Trophoblast cell (in vitro differentiated cells and primary cell): ENCODE measurements at regions not wholly inside any gene's neighbourhood (a gene's known extent, or its start where the extent isn't known, plus 50 kb on each side); places are given as distances from the start of the nearest gene placed in this dataset.

Experiments used
- DNase-seq, 2 donors: peaks; one replicate each; pipeline ENCODE4 v3.0.0-alpha.2; 2016
- H2AFZ ChIP-seq: 2 replicates; pipeline ENCODE4 v1.6.1; 2013; ENCODE audit warnings: low read length, moderate library complexity, mild to moderate bottlenecking; ENCODE audit not compliant: insufficient read depth, poor library complexity
- H2AK5ac ChIP-seq: 2 replicates; pipeline ENCODE4 v1.6.1; 2013; ENCODE audit warnings: mild to moderate bottlenecking, low read length
- H2BK120ac ChIP-seq: 2 replicates; pipeline ENCODE4 v1.6.1; 2013; ENCODE audit warnings: low read length, mild to moderate bottlenecking, moderate library complexity; ENCODE audit not compliant: insufficient read depth, poor library complexity
- H2BK12ac ChIP-seq: 2 replicates; pipeline ENCODE4 v1.6.1; 2013; ENCODE audit warnings: mild to moderate bottlenecking, low read length, moderate library complexity
- H2BK5ac ChIP-seq: 2 replicates; pipeline ENCODE4 v1.6.1; 2013; ENCODE audit warnings: low read length, low read depth, moderate library complexity, mild to moderate bottlenecking; ENCODE audit not compliant: poor library complexity
- H3K14ac ChIP-seq: 2 replicates; pipeline ENCODE4 v1.6.1; 2013; ENCODE audit warnings: mild to moderate bottlenecking, low read length
- H3K18ac ChIP-seq: 2 replicates; pipeline ENCODE4 v1.6.1; 2013; ENCODE audit warnings: mild to moderate bottlenecking, low read length
- H3K23ac ChIP-seq: 2 replicates; pipeline ENCODE4 v1.6.1; 2013; ENCODE audit warnings: low read length
- H3K27ac ChIP-seq: 2 replicates; pipeline ENCODE4 v1.5.1; 2013; ENCODE audit warnings: low read depth, mild to moderate bottlenecking, inconsistent platforms, low read length, moderate library complexity
- H3K27me3 ChIP-seq: 2 replicates; pipeline ENCODE4 v1.6.1; 2013; ENCODE audit warnings: inconsistent platforms, mild to moderate bottlenecking, low read length, moderate library complexity; ENCODE audit not compliant: insufficient read depth
- H3K36me3 ChIP-seq, 2 experiments: 1 replicate in 1 of 2; 2 replicates in 1 of 2; pipeline ENCODE4 v1.6.1; 2013; ENCODE audit warnings: low read length in 2 of 2, mild to moderate bottlenecking in 2 of 2, moderate library complexity in 1 of 2; ENCODE audit not compliant: insufficient read depth in 2 of 2, control insufficient read depth in 1 of 2
- H3K4ac ChIP-seq: 2 replicates; pipeline ENCODE4 v1.6.1; 2013; ENCODE audit warnings: low read depth, mild to moderate bottlenecking, low read length, moderate library complexity
- H3K4me1 ChIP-seq, 2 experiments: 1 replicate in 1 of 2; 2 replicates in 1 of 2; pipeline ENCODE4 v1.6.1; 2013; ENCODE audit warnings: low read length in 2 of 2, mild to moderate bottlenecking in 2 of 2, moderate library complexity in 1 of 2; ENCODE audit not compliant: insufficient read depth in 2 of 2, control insufficient read depth in 1 of 2
- H3K4me2 ChIP-seq: 2 replicates; pipeline ENCODE4 v1.6.1; 2013; ENCODE audit warnings: inconsistent platforms, mild to moderate bottlenecking, low read length, moderate library complexity
- H3K4me3 ChIP-seq: 2 replicates; pipeline ENCODE4 v1.5.1; 2013; ENCODE audit warnings: mild to moderate bottlenecking, low read depth, low read length, inconsistent platforms
- H3K79me1 ChIP-seq: one replicate; pipeline ENCODE4 v1.6.1; 2013; ENCODE audit warnings: low read length
- H3K79me2 ChIP-seq: 2 replicates; pipeline ENCODE4 v1.6.1; 2013; ENCODE audit warnings: low read length, mild to moderate bottlenecking; ENCODE audit not compliant: control insufficient read depth, insufficient read depth, poor library complexity
- H3K9ac ChIP-seq: 2 replicates; pipeline ENCODE4 v1.6.1; 2013; ENCODE audit warnings: mild to moderate bottlenecking, low read length
- H3K9me3 ChIP-seq: 2 replicates; pipeline ENCODE4 v1.6.1; 2013; ENCODE audit warnings: low read depth, mild to moderate bottlenecking, control low read depth, inconsistent platforms, low read length; ENCODE audit not compliant: insufficient read depth
- H4K12ac ChIP-seq: 2 replicates; pipeline ENCODE4 v1.6.1; 2013; ENCODE audit warnings: low read depth, mild to moderate bottlenecking, low read length, moderate library complexity
- H4K8ac ChIP-seq: 2 replicates; pipeline ENCODE4 v1.6.1; 2013; ENCODE audit warnings: low read depth, mild to moderate bottlenecking, low read length, moderate library complexity
- H4K91ac ChIP-seq: one replicate; pipeline ENCODE4 v1.6.1; 2013; ENCODE audit warnings: low read depth, mild to moderate bottlenecking, low read length, moderate library complexity
- WGBS: extraction: QIAGEN DNeasy Blood & Tissue Kit; methylation state at CpG from one replicate; pipeline ENCODE4 v1.1.7; 2013; ENCODE audit warnings: missing lambda C conversion rate; ENCODE audit not compliant: insufficient read length, insufficient coverage; ENCODE audit errors: extremely low coverage; 5-methylcytosine and 5-hydroxymethylcytosine counted together

DNA sequence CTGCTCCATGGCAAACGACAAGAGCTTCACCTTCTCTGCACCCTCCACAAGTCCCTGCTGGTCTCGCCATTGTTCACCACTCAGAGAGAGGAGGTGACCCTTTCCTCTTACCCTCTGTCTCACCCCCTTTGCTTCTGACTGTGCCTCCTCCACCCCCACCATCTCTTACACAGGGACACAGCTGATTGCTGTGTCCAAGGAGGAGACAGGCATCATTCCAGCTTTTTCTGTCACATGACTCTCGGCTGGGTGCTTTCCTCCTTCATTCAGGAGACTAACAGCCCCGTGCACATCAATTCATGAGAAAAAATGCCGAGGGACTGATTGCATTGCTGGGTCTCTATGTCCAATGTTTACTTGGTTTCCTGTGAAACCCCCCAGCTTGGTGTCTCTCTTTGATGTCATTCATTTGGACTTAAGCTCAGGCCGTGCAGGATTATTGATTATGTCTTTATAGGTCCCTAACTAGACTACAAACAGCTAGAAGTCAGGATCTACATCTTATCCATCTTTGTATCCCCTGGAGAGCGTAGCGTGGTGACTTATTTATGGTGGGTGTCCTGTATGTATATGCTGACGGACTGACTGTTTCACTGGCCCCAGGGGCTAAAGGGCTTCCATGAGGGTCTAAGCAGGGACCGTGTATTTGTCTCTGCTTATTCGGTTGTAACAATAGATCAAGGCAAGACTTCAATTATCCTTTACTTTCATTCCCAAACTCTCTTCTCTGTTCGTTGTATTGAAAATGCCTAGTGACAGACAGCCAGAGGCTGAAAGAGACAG is 82.2 kb upstream of the CDH13 start:
- Histone ChIP-seq H3K23ac (no peak overlapping the region), H3K4me2 (no peak overlapping the region), H2BK12ac (no peak overlapping the region), H4K12ac (no peak overlapping the region), H2BK5ac (no peak overlapping the region), H3K27ac (no peak overlapping the region), H3K4ac (no peak overlapping the region), H3K79me2 (no peaks in the 10 kb centered on the region), H3K9ac (no peak overlapping the region), H2AK5ac (no peak overlapping the region), H2BK120ac (no peak overlapping the region), H3K9me3 (no peaks in the 10 kb centered on the region), H4K8ac (no peak overlapping the region), H3K4me3 (no peak overlapping the region), H2AFZ (no peak overlapping the region), H3K18ac (no peak overlapping the region), H3K14ac (no peak overlapping the region), H4K91ac (no peak overlapping the region), H3K36me3 (no peaks in the 10 kb centered on the region), H3K4me1 (no peaks in the 10 kb centered on the region), H3K27me3 (no peaks in the 10 kb centered on the region), H3K79me1 (no peaks in the 10 kb centered on the region)
- no CpG with 5 or more reads among the region's 12 CpGs for WGBS
- DNase-seq: no peak

DNA sequence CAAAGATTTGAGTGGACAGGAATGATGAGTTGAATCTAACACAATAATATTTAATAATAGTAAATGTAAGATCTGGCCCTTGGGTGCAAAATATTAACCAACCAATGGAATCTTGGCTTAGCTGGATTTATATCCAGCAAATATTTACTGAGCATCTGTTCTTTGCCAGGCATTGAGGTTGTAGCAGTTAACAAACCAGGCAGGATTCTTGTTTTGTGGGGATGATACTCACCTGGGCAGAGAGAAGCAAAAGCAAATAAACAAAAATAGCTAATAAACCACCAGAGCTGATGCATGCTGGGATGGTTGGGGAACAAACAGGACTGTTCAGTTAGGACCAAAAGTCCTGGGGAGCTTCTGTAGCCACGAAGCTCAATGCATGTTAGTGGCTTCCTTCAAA is 84.1 kb upstream of the CDH13 start:
- no peak overlapping the region for H3K4ac ChIP-seq
- H2BK5ac ChIP-seq: no peak overlapping the region
- no peak overlapping the region for H3K4me2 ChIP-seq
- no peaks in the 10 kb centered on the region for H3K27me3 ChIP-seq
- H3K4me3 ChIP-seq: no peak overlapping the region
- no peak overlapping the region for H3K14ac ChIP-seq
- no peak overlapping the region for H3K27ac ChIP-seq
- no CpG with 5 or more reads among the region's 1 CpG for WGBS
- H3K4me1 ChIP-seq: no peaks in the 10 kb centered on the region
- H3K23ac ChIP-seq: no peak overlapping the region
- no peak overlapping the region for H4K8ac ChIP-seq
- H3K79me2 ChIP-seq: no peaks in the 10 kb centered on the region
- no peak overlapping the region for H2BK12ac ChIP-seq
- H2AK5ac ChIP-seq: no peak overlapping the region
- DNase-seq: no peak
- H3K9me3 ChIP-seq: no peaks in the 10 kb centered on the region
- no peak overlapping the region for H3K9ac ChIP-seq
- no peak overlapping the region for H3K18ac ChIP-seq
- no peak overlapping the region for H4K12ac ChIP-seq
- H3K36me3 ChIP-seq: no peaks in the 10 kb centered on the region
- H2AFZ ChIP-seq: no peak overlapping the region
- no peak overlapping the region for H2BK120ac ChIP-seq
- H3K79me1 ChIP-seq: no peaks in the 10 kb centered on the region
- H4K91ac ChIP-seq: no peak overlapping the region

DNA sequence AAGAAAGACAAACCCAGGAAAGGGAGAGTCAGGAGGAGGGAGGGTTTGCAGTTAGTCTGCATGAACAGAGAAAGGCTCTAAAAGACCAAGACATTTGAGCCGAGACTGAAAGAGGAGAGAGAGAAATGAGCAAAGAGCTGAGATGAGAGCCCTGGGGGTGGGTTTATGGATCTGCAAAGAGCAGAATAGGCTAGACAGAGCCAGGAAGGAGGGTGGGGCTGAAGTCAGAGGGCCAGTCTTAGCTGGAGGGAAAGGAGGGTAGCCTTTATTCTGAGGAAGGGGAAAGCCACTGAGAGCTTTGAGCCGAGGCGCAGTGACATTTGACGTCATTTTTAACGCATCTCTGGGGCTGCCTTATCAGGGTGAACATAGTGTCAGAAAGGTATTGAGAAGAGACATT is 85.7 kb upstream of the CDH13 start:
- Histone ChIP-seq H3K23ac (no peak overlapping the region), H3K9me3 (no peaks in the 10 kb centered on the region), H3K79me1 (no peaks in the 10 kb centered on the region), H3K4ac (no peak overlapping the region), H4K8ac (no peak overlapping the region), H3K36me3 (no peaks in the 10 kb centered on the region), H2AFZ (no peak overlapping the region), H3K4me3 (no peak overlapping the region), H3K14ac (no peak overlapping the region), H3K4me2 (no peak overlapping the region), H3K27me3 (no peaks in the 10 kb centered on the region), H2BK120ac (no peak overlapping the region), H4K91ac (no peak overlapping the region), H3K4me1 (no peaks in the 10 kb centered on the region), H3K9ac (no peak overlapping the region), H3K18ac (no peak overlapping the region), H2BK12ac (no peak overlapping the region), H3K27ac (no peak overlapping the region), H3K79me2 (no peaks in the 10 kb centered on the region), H2AK5ac (no peak overlapping the region), H2BK5ac (no peak overlapping the region), H4K12ac (no peak overlapping the region)
- no peak for DNase-seq
- no CpG with 5 or more reads among the region's 5 CpGs for WGBS

DNA sequence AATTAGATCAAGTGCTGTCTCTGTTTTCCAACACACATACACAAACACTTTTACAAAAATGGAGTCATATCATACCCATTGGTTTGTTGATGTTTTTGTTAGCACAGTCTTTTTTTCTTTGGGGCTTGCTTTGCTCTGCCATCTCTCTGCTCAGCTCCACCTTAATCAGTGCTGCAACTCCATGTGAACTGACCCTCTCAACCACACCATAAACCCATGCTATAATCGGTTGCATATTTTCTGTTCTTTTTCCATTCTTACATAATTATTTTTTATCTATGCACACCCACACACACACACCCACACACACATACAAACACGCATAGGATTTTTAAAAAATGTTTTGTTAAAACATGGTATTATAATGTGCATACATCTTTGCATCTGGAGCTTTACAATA is 91.0 kb upstream of the CDH13 start:
- no peak for DNase-seq
- Histone ChIP-seq H3K9me3 (no peaks in the 10 kb centered on the region), H3K27ac (no peak overlapping the region), H3K4me2 (no peak overlapping the region), H3K23ac (no peak overlapping the region), H4K12ac (no peak overlapping the region), H2AFZ (no peak overlapping the region), H3K9ac (no peak overlapping the region), H3K14ac (no peak overlapping the region), H3K4me3 (no peak overlapping the region), H2BK5ac (no peak overlapping the region), H3K4ac (no peak overlapping the region), H4K8ac (no peak overlapping the region), H2BK12ac (no peak overlapping the region), H2BK120ac (no peak overlapping the region), H3K79me1 (no peaks in the 10 kb centered on the region), H3K79me2 (no peaks in the 10 kb centered on the region), H4K91ac (no peak overlapping the region), H3K36me3 (no peaks in the 10 kb centered on the region), H3K4me1 (no peaks in the 10 kb centered on the region), H3K18ac (no peak overlapping the region), H3K27me3 (no peaks in the 10 kb centered on the region), H2AK5ac (no peak overlapping the region)
- WGBS: no CpG with 5 or more reads among the region's 2 CpGs
